NCI-H82 (cell line): ENCODE measurements at regions not wholly inside any gene's neighbourhood (a gene's known extent, or its start where the extent isn't known, plus 50 kb on each side); places are given as distances from the start of the nearest gene placed in this dataset.

Source experiments
- DNase-seq: peaks from one replicate; lab custom pipeline; 2025; lab: John Stamatoyannopoulos, UW

DNA sequence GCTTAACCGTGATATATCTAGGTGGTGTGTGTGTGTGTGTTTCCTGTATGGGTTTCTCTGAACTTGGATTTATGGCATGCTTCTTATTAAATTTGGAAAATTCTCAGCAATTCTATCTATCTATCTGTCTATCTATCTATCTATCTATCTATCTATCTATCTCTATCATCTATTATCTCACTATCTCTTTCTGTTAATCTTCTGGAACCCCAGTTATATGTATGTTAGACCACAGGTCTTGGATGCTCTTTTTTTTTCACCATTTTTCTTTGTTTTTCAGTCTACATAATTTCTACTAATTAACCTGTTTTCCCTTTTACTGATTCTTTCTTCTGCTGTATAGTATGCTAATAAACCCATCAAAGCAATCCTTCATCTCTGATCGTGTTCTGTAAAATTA is 538.0 kb downstream of the PTPRU start:
- no peak for DNase-seq

DNA sequence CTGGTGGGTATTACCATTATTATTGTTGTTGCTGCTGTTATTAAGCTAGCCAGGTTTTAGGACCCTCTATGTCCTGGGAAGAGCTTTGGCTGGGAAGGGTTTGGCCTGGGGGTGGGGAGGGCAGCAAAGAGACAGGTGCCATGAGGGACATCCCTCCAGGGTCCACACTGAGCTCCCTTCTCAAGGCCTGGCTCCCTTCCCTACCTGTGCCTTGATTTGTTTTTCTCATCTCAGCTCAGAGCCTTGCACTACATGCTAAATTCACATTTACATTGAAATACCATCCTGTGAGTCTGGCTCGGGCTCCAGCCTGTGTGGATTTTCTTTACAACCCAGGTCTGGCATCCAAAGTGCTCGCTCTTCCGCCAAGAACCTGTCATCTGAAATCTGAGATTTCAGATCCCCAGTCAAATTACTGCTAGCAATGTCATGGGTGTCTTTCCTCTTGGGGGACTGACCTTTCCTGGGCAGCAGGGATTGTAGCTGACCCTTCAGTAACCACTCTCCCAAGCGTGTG is 536.3 kb downstream of the PTPRU start:
- no peak for DNase-seq

DNA sequence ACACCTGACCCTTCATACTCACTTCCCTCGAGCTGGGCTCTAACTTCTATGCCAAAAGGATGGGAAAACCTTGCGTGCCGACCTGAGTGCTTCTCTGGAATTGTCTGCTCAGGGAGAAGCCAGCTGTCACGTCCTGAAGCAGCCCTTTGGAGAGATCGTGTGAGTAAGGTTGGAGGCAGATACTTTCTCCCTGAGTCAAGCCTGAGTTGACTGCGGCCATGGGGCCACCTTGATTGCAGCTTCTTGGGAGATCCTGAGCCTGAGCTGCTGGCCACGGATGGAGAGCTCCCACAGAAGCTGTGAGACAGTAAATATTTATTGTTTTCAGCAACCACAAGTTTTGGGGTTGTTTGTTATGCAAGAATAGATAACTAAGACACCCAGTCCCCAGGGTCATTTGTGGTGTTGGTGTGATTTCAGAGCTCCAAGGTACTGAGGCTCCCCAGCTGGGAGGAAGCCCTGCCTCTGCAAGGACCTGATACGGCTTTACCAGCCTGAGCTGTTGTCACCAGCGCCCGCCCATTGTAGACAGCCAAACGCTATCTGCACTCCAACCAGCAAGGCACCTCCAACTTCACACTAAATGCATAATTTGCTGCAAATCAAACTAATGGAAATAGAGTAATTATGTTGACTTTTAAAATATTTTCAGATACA is 531.6 kb downstream of the PTPRU start:
- DNase-seq: no peak

DNA sequence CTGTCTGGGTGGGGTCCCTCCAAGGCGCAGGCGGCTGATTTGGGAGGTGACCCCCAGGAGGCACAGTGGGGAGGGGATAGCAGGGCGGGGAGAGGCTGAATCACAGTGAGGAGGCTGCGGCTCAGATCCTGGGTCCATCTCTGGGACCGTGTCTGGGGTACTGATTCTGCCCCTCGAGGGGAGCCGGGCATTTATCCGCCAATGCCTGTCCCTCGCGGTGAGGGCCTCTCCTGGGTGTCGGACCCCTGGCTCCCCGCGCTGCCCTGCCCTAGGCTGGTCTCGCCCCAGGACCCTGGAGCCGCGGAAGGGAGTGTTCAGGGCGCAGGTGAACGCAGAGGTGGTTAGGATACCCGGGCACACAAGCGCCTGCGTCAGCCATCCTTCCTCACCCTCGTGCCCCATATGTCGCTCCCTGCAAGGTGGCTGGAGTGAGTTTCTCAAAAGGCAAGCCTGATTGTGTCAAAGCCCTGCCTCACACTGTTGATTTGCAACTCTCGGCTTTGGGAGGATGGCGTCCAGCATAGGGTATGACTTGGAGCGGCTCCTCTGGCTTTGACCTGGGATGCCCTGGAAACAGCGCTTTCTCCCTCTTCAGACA is 530.9 kb downstream of the PTPRU start:
- DNase-seq: no peak

DNA sequence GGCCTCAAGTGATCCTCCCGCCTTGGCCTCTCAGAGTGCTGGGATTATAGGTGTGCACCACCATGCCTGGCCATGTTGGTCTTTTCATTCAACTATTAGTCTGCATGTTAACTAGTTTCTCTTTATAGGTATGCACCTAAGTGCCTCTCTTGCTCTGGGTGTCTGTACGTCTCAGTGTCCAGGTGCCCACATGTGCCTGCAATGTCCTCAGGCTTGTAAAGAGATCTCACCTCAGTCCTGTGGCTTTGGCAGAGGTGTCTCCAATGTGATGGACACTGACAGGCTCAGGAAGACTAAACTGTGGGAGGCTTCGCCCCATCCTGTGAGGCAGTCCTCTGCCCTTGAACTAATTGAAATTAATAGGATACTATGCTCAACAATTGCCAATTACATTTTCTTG is 526.3 kb downstream of the PTPRU start:
- no peak for DNase-seq

DNA sequence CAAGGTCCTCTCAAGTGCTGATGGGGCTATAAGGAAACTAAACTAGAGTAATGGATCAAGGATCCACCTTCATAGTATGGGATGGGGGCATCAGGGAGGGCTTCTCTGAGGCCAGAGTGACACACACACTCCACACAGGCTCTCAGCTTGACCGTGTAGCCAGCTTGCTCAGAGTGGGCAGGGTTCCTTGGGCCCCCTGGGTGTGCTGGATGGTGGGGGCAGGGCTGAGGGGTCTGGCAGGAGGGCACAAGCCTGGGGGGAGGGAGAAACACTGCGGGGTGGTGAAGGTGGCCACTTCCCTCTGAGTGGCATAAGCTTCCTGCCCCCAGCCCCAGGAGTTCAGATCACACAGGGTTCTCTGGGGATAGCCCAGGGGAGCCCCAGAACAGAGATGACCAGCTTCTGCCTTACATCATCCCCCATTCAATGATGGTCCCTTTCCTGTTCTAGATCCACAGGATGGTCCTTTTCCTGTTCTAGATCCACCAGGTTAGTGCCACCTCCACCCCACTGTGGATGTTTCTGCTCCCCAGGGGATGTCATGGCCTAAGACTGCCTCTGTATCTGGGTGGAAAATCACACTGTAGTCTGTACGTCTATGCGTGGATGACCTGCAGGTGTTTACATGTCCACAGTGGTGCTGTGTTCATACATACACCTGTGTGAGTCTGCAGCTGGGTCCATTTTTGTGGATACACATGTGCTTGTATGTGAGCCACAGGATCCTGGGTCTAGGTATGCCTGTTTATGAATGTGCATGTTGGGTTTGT is 525.0 kb downstream of the PTPRU start:
- DNase-seq: no peak

DNA sequence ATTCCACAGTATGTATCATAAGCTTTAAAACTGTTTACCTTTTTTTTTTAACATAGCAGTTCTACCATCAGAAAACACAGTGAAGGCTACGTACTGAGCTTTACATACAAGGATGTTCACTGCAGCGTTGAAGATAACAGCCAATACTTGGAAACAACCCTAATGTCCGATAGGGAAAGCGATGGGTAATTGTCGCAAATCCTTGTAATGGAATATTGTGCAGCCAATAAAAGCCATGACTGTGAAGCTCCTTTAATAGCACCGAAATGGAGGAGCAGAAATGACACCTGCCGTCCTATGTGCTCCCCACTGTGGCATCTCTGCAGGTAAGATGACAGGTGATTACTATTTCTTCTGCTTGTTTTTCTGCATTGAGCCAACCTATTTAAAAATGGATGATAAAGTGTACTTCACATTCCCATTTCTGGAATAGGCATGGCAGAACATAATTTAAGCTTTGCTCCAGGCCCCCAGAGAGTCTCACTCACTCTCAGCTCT is 523.8 kb downstream of the PTPRU start:
- DNase-seq: no peak

DNA sequence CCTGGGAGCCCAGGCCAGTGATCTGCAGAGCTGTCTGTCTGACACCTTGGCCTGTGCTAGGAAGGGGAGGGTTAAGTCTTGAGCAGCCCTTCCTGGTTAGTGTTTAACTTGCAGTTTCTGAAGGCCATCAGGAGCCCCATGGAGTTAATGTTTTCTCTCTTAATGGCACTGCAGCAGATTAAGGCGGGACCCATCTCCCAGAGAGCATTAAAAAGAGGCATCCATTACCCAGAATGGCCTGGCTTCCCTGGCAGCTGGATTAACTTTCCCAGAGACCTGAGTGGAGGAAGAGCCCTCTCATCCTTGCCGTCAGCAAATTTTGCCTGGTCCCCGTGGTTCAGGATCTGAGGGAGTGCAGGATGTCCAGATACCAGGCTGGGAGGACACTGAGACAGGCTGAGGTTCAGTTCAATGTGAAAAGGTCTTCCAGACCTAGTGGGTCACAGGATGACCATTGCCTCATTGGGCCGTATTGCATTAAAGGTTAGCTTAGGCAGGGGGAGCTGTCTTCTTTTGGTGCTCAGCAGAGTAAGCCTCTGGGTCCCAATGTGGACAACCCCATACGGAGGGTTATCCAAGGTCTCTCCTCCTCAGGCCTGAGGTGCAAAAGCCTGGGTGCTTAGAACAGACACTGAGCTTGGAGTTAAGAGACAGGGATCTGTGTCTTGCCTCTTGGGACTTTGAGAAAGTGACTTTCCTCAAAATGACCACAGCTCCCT is 522.6 kb downstream of the PTPRU start:
- DNase-seq: peak; percentile 72

DNA sequence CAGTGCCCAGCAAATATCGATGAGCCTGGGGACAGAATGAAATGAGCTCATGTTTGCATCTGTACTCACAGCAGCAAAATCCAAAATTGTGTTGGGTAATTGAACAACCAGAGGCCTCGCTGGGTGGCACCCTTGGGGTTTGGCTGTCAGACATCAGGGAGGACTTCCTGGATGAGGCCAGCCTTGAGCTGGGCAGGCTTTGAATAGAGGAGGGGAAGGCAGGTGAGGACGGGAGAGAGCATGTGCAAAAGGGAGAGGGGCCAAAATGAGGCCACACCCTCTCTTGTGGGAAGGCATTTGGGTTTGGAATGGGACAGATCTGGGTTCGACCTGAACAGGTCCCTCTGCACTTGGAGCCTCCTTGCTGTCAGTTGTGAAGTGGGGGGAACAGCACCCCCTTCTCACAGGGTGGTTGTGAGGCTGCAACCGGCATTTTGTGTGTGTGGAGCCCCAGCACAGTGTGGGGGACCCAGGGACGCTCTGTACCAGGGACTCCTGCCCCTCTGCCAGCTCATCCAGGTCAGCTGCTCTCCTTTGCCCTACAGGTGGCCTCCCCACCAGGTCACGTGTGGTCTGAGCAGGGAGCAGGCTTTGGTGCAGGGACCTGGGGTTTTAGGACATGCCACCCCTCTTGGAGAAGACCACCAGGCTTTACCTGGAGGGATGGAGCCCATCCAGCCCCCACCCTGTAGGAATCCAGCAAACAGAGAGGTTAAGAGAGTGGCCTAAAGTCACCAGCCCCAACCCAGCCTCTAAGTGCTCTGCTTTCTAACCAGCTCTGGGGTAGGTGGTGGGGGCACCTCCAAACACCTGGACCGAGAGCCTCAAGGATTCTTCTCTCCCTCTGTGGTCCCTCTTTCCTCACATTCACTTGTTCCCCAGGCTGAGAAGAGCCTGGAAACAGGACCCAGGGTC is 521.8 kb downstream of the PTPRU start:
- no peak for DNase-seq

DNA sequence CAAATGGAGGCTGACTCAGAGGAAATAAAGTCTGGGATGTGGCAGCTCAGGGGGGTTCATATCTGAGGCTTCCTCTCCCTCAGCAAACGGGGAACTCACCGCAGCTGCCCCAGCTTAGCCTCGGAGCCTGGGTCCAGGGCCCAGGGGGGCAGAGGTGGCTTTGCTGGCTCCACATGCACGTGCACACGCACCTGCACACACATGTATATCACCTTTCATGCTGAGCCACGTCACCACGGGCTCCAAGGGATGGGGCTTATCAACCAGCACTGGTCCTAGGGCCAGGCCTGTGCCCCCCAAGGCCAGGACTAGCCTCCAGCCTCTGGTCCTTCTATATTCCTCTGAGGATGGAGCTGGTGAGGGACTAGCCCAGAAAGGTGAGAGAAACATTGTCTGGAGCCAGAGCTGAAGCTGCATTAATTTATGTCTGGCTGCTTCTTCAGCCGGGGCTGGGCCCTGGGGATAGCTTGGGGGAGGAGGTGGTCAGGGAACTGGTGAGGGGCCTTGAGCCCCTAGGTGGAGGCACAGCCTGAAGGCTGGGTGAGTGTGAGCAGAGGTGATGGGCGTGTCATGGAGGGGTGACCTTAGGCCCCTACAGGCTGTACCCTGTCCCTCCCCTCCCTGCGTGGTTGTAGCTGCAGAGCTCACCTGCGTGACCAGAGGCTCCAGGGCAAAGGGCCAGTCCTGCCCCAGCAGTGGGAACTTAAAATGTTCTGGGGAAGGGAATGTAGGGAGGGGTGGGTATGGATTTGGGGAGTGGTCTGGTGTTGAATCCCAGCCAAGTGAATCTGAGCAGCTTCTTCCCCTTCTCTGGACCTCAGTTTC is 520.8 kb downstream of the PTPRU start:
- no peak for DNase-seq

DNA sequence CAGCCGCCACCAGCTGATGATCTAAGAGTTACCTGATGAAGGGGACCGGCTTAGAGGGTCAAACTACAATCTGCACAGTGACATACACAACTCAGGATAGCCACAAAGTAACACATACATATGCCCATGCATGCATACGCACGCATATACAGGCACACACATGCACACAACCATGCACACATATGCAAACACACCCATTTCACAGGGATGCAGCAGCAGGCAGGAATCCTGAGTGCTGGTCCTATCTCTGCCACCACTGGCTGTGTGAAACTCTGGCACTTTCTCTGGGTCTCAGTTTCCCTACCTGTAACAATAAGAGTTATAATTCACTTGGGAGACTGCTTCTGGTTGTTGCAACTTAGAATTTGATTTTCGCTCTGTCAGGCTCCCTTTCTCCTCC is 520.2 kb downstream of the PTPRU start:
- no peak for DNase-seq

DNA sequence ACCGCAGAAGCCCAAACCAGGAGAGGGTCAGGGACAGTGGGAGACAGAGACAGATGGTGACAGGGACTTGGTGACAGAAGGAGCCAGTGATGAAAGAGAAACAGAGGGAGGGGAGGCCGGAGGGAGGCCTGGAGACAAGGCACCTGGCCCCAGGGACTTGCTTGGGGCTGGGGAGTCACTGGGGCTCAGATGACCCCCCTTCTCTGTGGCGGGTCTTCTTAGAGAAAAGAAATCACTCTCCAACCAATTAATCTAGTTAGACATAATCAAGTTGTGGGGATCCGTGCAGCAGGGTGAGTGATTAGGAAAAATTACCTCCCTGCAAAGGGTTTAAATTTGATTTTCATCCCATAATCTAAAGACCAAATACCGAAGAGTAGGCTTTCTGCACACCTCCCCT is 519.8 kb downstream of the PTPRU start:
- DNase-seq: peak; percentile 96

DNA sequence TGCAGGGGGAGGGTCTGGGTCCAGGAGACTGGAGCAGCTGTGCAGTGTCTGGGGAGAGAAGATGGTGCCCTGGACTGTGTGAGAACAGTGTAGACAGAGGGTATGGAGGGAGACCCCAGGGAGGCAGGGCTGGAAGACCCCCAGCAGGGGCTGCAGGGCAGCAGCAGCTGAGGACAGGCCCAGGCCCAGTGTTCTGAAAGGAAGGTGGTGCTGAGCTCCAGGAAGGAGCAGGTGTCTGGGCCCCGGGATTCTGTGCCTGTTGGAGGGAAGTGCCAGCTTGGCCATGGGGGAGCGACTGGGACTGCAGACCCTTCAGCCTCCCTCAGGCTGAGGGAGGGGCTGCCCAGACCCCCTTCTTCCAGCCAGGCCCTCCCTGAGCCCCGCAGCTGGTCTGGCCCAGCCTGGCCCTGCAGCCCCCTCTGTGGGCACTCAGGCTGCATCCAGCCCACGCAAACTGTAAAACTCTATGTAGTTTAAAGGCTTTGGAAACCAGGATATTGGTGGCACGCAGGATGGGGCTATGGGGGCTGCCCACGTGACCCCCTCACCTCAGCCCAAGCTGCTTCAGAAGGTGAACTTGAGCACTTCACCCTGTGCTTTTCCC is 519.2 kb downstream of the PTPRU start:
- peak; percentile 56 for DNase-seq

DNA sequence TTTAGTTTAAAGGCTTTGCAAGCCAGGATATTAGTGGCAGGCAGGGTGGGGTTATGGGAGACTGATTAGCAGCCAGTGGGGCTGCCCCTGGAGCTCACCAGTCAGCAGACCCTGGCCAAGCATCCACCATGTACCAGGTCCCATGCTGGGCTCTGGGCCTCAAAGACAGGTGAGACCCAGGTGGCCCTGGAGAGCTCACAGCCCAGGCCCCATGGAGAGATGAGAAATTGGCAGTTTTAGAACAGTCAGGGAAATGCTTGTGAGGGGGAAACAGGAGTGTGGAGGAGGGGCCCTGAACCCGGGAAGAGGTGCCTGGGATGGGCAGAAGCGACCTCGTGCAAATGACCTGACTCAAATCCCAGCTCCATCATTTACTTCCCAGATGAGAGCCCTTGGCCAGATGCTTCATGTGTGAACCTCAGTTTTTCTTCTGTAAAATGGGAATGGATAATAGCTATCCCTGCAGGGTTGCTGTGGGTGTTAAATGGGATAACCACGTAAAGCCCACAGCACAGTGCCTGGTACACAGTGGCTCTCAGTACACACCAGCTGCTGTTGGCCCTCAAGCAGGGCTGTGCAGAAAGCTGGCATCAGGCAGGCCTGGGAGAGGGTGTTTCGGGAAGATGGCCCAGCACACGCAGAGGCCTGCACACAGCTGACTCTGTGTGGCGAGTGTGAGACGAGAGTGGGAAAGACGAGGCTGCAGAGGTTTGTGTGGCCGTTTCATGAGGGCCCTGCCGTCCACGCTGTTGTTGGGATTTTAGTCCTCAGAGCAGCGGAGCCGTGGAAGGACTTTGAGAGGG is 518.5 kb downstream of the PTPRU start:
- peak; percentile 54 for DNase-seq

DNA sequence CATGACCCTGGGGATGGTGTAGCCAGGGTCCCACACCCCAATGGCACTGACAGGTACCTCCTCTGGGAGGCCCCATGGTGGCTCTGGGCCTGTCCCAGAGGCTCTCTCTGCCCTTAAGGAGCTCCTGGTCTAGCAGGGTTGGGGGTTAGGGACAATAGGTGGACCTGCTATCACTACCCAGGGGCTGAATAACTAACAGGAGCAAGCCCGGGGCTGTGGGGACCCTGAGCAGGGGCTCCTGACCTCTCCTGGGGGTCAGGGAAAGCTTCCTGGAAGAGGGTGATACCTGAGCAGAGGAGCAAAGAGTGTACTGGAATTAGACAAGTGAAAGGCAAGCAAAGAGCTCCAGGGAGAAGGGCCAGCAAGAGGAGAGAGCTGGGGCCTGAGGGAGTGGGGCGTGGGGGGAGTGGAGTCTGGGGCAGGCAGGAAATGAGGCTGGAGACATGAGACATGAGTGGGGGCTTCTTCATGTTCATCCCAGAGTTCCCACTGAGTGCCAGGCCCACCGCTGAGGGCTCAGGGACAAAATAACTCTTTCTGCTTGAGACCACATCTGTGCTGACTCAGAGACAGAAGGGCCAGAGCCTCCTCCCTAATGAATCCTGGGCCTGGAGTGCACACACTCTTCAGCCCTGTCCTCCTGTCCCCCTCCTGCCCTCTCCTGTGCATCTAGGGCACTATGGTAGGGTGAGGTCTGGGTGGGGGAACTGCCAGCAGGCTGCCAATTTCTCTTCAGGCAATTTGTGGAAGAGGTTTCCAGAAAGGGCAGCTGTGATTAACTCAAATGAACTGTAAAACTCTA is 517.6 kb downstream of the PTPRU start:
- peak; percentile 67 for DNase-seq

DNA sequence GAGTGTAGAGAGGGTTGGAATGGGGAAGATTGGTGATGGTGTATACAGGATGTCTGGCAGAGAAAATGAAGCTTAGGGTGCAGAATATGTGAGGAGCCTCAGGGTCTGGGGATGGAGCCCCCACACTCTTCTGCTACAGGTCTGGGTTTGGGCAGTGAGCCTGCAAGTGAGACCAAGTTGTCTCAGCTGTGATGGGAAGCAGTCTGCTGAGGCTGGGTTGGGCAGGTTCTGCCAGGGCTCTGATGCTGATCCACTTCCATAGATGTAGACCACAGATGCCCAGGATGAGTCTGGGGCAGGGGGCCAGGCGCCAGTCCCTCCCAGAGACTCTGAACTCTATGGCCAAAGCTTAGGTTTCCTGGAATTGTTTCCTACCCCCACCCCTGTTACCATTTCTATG is 516.9 kb downstream of the PTPRU start:
- no peak for DNase-seq

DNA sequence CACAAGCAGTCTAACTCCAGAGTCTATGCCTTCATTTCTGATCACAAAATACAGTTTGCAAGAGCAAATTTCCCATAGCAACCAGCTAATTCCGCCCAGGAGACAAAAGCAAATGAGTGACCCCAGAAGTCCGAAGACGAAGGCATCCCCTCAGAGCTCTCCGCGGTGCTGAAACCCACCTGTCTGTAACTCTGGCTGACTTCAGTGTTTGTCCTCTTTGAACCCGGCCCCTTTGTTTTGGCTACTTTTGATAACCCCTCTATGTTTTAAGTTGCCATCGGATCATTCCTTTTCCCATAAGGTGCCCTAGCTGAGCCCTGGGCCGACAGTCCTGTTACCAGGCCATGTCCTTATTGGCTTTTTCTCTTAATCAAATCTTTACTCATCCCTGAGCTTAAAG is 515.8 kb downstream of the PTPRU start:
- DNase-seq: no peak
